Testis (tissue), 2 donors: ENCODE measurements at regions not wholly inside any gene's neighbourhood (a gene's known extent, or its start where the extent isn't known, plus 50 kb on each side); places are given as distances from the start of the nearest gene placed in this dataset.

Experiments
- POLR2A ChIP-seq: fragments of 450-650 bp; IDR thresholded peaks from one replicate; pipeline ENCODE4 v1.6.1; 2017; ENCODE audit warnings: antibody characterized with exemption, mild to moderate bottlenecking, moderate library complexity
- TF ChIP-seq, protein P1 (sequence below), 3 experiments: fragments of 450-650 bp in 2 of 3; fragments of 200-600 bp in 1 of 3; sonication (generic) in 1 of 3; IDR thresholded peaks; one replicate each; pipeline ENCODE4 v1.5.1; 2016 to 2019; ENCODE audit warnings: antibody characterized with exemption in 3 of 3, mild to moderate bottlenecking in 2 of 3, moderate library complexity in 1 of 3

DNA sequence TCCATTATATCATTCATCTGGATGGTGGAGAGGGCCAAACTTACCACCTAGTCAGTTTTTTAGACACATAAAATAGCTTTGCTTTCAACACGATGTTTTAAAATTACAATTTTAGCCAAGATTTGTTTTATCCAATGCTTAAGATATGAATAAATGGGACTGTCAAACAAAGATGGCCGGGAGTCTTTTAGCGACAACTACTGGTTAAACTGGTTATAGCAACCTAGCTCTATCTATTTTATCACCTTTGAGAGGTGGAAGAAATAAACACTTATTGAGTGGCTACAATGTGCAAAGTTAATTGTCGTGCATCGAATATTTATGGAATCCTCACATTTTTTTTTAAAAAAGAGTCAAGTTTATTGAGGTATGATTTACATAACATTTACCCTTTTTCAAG, 279.8 kb downstream of the MIAT start:
- TF ChIP-seq, protein P1, sequence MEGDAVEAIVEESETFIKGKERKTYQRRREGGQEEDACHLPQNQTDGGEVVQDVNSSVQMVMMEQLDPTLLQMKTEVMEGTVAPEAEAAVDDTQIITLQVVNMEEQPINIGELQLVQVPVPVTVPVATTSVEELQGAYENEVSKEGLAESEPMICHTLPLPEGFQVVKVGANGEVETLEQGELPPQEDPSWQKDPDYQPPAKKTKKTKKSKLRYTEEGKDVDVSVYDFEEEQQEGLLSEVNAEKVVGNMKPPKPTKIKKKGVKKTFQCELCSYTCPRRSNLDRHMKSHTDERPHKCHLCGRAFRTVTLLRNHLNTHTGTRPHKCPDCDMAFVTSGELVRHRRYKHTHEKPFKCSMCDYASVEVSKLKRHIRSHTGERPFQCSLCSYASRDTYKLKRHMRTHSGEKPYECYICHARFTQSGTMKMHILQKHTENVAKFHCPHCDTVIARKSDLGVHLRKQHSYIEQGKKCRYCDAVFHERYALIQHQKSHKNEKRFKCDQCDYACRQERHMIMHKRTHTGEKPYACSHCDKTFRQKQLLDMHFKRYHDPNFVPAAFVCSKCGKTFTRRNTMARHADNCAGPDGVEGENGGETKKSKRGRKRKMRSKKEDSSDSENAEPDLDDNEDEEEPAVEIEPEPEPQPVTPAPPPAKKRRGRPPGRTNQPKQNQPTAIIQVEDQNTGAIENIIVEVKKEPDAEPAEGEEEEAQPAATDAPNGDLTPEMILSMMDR (IDR thresholded peaks at IDR 0.05): no peak
- no peak for TF ChIP-seq POLR2A
